Kidney (tissue), 13 donors: ENCODE measurements at regions not wholly inside any gene's neighbourhood (a gene's known extent, or its start where the extent isn't known, plus 50 kb on each side); places are given as distances from the start of the nearest gene placed in this dataset.
"Not testable (repeated sequence)": the region's sequence is repeated elsewhere in the genome, so short reads cannot be mapped to it uniquely, and the experiment has no call there.

Source experiments
- DNase-seq, 5 donors: peaks; one replicate each; pipeline ENCODE4 v3.0.0-alpha.2; 2013 to 2020
- FAIRE-seq: peaks from 2 replicates; lab custom pipeline; 2012; peaks lifted over from hg19 to GRCh38; lab: Jason Lieb, UNC
- H3K27ac ChIP-seq, 2 donors: one replicate each; pipeline ENCODE4 v1.7.0; 2013; ENCODE audit warnings: low read depth in 2 of 2, low read length in 2 of 2, inconsistent platforms in 1 of 2
- H3K27me3 ChIP-seq: one replicate; pipeline ENCODE4 v1.7.1; 2013; ENCODE audit warnings: low read length, inconsistent platforms; ENCODE audit not compliant: control insufficient read depth, insufficient read depth
- H3K36me3 ChIP-seq, 3 donors: one replicate each; pipeline versions ENCODE4 v1.7.0 to v1.7.1; 2013; ENCODE audit warnings: low read length in 3 of 3, control low read depth in 1 of 3, inconsistent platforms in 1 of 3; ENCODE audit not compliant: insufficient read depth in 3 of 3, control insufficient read depth in 2 of 3
- H3K4me1 ChIP-seq, 3 donors: one replicate each; pipeline versions ENCODE4 v1.7.0 to v1.7.1; 2013; ENCODE audit warnings: low read length in 3 of 3, inconsistent platforms in 1 of 3, low read depth in 1 of 3; ENCODE audit not compliant: control insufficient read depth in 2 of 3, insufficient read depth in 2 of 3
- H3K4me3 ChIP-seq, 3 donors: one replicate each; pipeline versions ENCODE4 v1.7.0 to v1.8.1; 2013; ENCODE audit warnings: low read length in 3 of 3, control low read depth in 1 of 3, inconsistent platforms in 1 of 3
- H3K9ac ChIP-seq, 3 donors: one replicate each; pipeline versions ENCODE4 v1.7.0 to v1.7.1; 2013; ENCODE audit warnings: low read length in 3 of 3, control low read depth in 1 of 3, inconsistent platforms in 1 of 3
- H3K9me3 ChIP-seq, 3 donors: one replicate each; pipeline versions ENCODE4 v1.7.0 to v1.7.1; 2013; ENCODE audit warnings: low read length in 3 of 3, control low read depth in 1 of 3, inconsistent platforms in 1 of 3; ENCODE audit not compliant: control insufficient read depth in 2 of 3, insufficient read depth in 1 of 3
- intact Hi-C: fragments of 100-400 bp; cut with DNase I; formaldehyde crosslinking; loops from one replicate; pipeline ENCODE4 v1.11.1; 2022
- TF ChIP-seq, protein P1 (sequence below): IDR thresholded peaks from 3 replicates; pipeline ENCODE4 v1.5.1; 2012; ENCODE audit warnings: mild to moderate bottlenecking, moderate library complexity, borderline replicate concordance; ENCODE audit not compliant: insufficient read depth; ENCODE audit errors: extremely low read depth
- donor health status: control.
- donor health status: control.
- donor health status: control.
- donor health status: control.
- donor health status: control.
- donor health status: DM: yes; HTN: yes; CAD: no.
- donor health status: Normal renal cell carcinoma (clear cell type).

DNA sequence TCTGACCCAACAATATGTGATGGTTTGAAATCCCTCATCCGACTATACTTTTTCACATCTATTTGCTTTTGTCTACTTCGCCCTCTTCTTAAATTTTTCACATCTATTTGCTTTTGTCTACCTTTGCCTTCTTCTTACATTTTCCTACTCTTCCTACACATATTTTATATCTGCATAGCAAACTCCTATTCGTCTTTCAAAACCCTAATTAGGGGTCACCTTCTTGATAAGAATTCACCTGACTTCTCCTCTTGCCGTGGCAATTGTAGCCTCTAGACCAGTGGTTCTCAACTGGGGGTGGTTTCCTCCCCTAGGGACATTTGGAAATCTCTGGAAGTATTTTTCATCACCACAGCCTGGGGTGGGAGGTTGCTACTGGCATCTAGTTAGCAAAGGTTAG is 607.4 kb downstream of the NTRK3 start:
- no peaks in the 10 kb centered on the region for H3K27me3 ChIP-seq
- no peaks in the 10 kb centered on the region for H3K9me3 ChIP-seq
- FAIRE-seq, result no peak
- intact Hi-C loops, result no loop called here
- no peaks in the 10 kb centered on the region for H3K4me1 ChIP-seq
- TF ChIP-seq, protein P1, sequence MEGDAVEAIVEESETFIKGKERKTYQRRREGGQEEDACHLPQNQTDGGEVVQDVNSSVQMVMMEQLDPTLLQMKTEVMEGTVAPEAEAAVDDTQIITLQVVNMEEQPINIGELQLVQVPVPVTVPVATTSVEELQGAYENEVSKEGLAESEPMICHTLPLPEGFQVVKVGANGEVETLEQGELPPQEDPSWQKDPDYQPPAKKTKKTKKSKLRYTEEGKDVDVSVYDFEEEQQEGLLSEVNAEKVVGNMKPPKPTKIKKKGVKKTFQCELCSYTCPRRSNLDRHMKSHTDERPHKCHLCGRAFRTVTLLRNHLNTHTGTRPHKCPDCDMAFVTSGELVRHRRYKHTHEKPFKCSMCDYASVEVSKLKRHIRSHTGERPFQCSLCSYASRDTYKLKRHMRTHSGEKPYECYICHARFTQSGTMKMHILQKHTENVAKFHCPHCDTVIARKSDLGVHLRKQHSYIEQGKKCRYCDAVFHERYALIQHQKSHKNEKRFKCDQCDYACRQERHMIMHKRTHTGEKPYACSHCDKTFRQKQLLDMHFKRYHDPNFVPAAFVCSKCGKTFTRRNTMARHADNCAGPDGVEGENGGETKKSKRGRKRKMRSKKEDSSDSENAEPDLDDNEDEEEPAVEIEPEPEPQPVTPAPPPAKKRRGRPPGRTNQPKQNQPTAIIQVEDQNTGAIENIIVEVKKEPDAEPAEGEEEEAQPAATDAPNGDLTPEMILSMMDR, result no peak
- no peaks in the 10 kb centered on the region for H3K36me3 ChIP-seq
- H3K9ac ChIP-seq, result no peak overlapping the region
- H3K27ac ChIP-seq, result no peak overlapping the region
- DNase-seq, result no peak
- no peak overlapping the region for H3K4me3 ChIP-seq

GRCh38 chr15:87648278-87648677 is 608.3 kb downstream of the NTRK3 start:
- Histone ChIP-seq H3K36me3 (no peaks in the 10 kb centered on the region), H3K27ac (no peak overlapping the region), H3K9me3 (no peaks in the 10 kb centered on the region), H3K4me3 (no peak overlapping the region), H3K9ac (no peak overlapping the region), H3K4me1 (no peaks in the 10 kb centered on the region), H3K27me3 (no peaks in the 10 kb centered on the region)
- DNase-seq (no peak), FAIRE-seq (no peak)
- TF ChIP-seq, protein P1, result no peak
- intact Hi-C loops, result no loop called here

GRCh38 chr15:87645723-87646122 is 610.8 kb downstream of the NTRK3 start:
- TF ChIP-seq, protein P1, result no peak

DNA sequence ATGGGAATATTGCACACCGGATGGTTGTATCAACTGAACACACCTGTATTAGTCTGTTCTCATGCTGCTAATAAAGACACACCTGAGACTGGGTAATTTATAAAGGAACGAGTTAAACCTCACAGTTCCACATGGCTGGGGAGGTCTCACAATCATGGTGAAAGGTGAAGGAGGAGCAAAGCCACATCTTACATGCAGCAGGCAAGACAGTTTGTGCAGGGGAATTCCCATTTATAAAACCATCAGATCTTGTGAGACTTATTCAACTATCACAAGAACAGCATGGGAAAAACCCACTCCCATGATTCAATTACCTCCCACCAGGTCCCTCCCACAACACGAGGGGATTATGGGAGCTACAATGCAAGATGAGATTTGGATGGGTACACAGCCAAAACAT is 613.5 kb downstream of the NTRK3 start:
- intact Hi-C loops, H3K4me3 ChIP-seq, H3K36me3 ChIP-seq, H3K9me3 ChIP-seq, H3K27ac ChIP-seq, H3K27me3 ChIP-seq, H3K4me1 ChIP-seq, FAIRE-seq, H3K9ac ChIP-seq, DNase-seq: not testable (repeated sequence)

More at GRCh38 chr15:87645723-87646122, 610.8 kb downstream of the NTRK3 start:
- H3K9me3 ChIP-seq, result no peaks in the 10 kb centered on the region
- intact Hi-C loops, result no loop called here
- no peaks in the 10 kb centered on the region for H3K4me1 ChIP-seq
- DNase-seq (no peak), FAIRE-seq (no peak)
- H3K27me3 ChIP-seq, result no peaks in the 10 kb centered on the region
- H3K4me3 ChIP-seq, result no peak overlapping the region
- H3K27ac ChIP-seq, result no peak overlapping the region
- no peaks in the 10 kb centered on the region for H3K36me3 ChIP-seq
- H3K9ac ChIP-seq, result no peak overlapping the region
